ENCODE measurements at regions not wholly inside any gene's neighbourhood (a gene's known extent, or its start where the extent isn't known, plus 50 kb on each side); places are given as distances from the start of the nearest gene placed in this dataset.

GRCh38 chr2:238635647-238636051 is 208.9 kb downstream of the ASB1 start:
- TF ChIP-seq, protein P1, sequence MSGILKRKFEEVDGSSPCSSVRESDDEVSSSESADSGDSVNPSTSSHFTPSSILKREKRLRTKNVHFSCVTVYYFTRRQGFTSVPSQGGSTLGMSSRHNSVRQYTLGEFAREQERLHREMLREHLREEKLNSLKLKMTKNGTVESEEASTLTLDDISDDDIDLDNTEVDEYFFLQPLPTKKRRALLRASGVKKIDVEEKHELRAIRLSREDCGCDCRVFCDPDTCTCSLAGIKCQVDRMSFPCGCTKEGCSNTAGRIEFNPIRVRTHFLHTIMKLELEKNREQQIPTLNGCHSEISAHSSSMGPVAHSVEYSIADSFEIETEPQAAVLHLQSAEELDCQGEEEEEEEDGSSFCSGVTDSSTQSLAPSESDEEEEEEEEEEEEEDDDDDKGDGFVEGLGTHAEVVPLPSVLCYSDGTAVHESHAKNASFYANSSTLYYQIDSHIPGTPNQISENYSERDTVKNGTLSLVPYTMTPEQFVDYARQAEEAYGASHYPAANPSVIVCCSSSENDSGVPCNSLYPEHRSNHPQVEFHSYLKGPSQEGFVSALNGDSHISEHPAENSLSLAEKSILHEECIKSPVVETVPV (CRISPR knock-in tag; IDR thresholded peaks at IDR 0.05) = no peak
- TF ChIP-seq, protein P2, sequence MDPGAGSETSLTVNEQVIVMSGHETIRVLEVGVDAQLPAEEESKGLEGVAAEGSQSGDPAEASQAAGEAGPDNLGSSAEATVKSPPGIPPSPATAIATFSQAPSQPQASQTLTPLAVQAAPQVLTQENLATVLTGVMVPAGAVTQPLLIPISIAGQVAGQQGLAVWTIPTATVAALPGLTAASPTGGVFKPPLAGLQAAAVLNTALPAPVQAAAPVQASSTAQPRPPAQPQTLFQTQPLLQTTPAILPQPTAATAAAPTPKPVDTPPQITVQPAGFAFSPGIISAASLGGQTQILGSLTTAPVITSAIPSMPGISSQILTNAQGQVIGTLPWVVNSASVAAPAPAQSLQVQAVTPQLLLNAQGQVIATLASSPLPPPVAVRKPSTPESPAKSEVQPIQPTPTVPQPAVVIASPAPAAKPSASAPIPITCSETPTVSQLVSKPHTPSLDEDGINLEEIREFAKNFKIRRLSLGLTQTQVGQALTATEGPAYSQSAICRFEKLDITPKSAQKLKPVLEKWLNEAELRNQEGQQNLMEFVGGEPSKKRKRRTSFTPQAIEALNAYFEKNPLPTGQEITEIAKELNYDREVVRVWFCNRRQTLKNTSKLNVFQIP (CRISPR knock-in tag; IDR thresholded peaks at IDR 0.05; ENCODE audit: borderline replicate concordance, low read depth) = no peak
- TF ChIP-seq CSDC2 (CRISPR knock-in tag; IDR thresholded peaks at IDR 0.05) (no peak), ISL1 (CRISPR knock-in tag; IDR thresholded peaks at IDR 0.05) (no peak), ZNF8 (CRISPR knock-in tag; IDR thresholded peaks at IDR 0.05) (no peak), OSR1 (CRISPR knock-in tag; IDR thresholded peaks at IDR 0.05) (no peak), ZFP30 (CRISPR knock-in tag; IDR thresholded peaks at IDR 0.05) (no peak), ZC3H10 (CRISPR knock-in tag; IDR thresholded peaks at IDR 0.05) (peak; percentile 85), TCF4 (CRISPR knock-in tag; IDR thresholded peaks at IDR 0.05; ENCODE audit: borderline replicate concordance) (peak; percentile 10; the same call in 1 of the 2 replicates), BACH2 (CRISPR knock-in tag; IDR thresholded peaks at IDR 0.05; ENCODE audit: borderline replicate concordance) (no peak), SNAI2 (CRISPR knock-in tag; IDR thresholded peaks at IDR 0.05) (no peak), GLIS3 (CRISPR knock-in tag; IDR thresholded peaks at IDR 0.05) (no peak), ZFP3 (CRISPR knock-in tag; IDR thresholded peaks at IDR 0.05) (no peak), ARNTL (CRISPR knock-in tag; IDR thresholded peaks at IDR 0.05; ENCODE audit: borderline replicate concordance, low read depth) (no peak), ZNF565 (CRISPR knock-in tag; conservative IDR thresholded peaks at IDR 0.05; ENCODE audit: low read depth) (no peak), ESRRG (CRISPR knock-in tag; IDR thresholded peaks at IDR 0.05) (no peak), PPARA (CRISPR knock-in tag; IDR thresholded peaks at IDR 0.05; ENCODE audit: borderline replicate concordance) (no peak), ZNF70 (CRISPR knock-in tag; IDR thresholded peaks at IDR 0.05) (no peak), TOX (CRISPR knock-in tag; IDR thresholded peaks at IDR 0.05; ENCODE audit: borderline replicate concordance) (peak; percentile 96), TSHZ2 (CRISPR knock-in tag; IDR thresholded peaks at IDR 0.05) (no peak), RARB (CRISPR knock-in tag; IDR thresholded peaks at IDR 0.05) (peak; percentile 70; the same call in 1 of the 2 replicates)
- TF ChIP-seq, protein P3, sequence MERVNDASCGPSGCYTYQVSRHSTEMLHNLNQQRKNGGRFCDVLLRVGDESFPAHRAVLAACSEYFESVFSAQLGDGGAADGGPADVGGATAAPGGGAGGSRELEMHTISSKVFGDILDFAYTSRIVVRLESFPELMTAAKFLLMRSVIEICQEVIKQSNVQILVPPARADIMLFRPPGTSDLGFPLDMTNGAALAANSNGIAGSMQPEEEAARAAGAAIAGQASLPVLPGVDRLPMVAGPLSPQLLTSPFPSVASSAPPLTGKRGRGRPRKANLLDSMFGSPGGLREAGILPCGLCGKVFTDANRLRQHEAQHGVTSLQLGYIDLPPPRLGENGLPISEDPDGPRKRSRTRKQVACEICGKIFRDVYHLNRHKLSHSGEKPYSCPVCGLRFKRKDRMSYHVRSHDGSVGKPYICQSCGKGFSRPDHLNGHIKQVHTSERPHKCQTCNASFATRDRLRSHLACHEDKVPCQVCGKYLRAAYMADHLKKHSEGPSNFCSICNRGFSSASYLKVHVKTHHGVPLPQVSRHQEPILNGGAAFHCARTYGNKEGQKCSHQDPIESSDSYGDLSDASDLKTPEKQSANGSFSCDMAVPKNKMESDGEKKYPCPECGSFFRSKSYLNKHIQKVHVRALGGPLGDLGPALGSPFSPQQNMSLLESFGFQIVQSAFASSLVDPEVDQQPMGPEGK (CRISPR knock-in tag; IDR thresholded peaks at IDR 0.05; ENCODE audit: borderline replicate concordance) = peak; percentile 73
- TF ChIP-seq, protein P4, sequence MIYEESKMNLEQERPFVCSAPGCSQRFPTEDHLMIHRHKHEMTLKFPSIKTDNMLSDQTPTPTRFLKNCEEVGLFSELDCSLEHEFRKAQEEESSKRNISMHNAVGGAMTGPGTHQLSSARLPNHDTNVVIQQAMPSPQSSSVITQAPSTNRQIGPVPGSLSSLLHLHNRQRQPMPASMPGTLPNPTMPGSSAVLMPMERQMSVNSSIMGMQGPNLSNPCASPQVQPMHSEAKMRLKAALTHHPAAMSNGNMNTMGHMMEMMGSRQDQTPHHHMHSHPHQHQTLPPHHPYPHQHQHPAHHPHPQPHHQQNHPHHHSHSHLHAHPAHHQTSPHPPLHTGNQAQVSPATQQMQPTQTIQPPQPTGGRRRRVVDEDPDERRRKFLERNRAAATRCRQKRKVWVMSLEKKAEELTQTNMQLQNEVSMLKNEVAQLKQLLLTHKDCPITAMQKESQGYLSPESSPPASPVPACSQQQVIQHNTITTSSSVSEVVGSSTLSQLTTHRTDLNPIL (CRISPR knock-in tag; IDR thresholded peaks at IDR 0.05; ENCODE audit: low read depth) = no peak
- ATAC-seq = peak; percentile 79

DNA sequence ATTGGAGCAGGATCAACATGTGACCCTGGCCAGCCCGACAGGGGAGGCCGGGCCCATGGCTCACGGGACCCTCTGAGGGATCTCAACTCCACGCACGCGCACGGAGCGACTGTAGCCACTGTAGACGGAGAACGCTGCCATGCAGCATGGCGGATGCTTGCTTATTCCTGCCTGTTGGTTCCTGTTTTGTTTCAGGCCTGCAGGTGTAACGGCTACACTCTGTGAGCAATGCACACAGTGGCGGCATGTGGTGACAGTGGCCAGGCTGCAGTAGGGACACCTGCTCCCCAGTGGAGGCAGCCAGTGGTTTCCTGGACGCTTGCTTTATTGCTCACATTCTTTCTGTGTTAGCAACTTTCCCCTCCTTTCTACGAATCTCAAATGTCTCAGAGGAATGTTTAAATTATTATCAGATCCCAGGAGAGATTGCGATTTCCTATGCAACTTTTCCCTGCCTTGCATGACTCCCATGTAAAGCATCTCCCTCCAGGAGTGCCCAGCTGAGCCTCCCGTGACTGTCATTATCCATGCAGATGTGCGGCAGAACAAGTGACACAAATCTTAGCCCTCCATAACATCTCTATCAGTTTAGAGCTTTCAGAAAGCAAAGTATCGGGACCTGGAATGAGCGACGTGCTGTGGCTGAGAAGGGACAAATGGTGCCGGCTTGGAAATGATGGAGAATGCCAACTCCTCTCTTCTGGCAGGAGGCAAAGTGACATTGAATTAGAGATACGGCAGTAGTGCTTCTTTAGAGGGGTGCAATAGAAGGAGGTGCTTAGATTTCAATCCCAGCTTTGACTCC is 209.7 kb downstream of the ASB1 start:
- peak; percentile 76 for ATAC-seq
- TF ChIP-seq ZC3H10 (CRISPR knock-in tag; IDR thresholded peaks at IDR 0.05) = 0 out of 2 replicates have a peak, but pooled peaks have one; percentile 20
- TF ChIP-seq RARB (CRISPR knock-in tag; IDR thresholded peaks at IDR 0.05) = 0 out of 2 replicates have a peak, but pooled peaks have one; percentile 9
- TF ChIP-seq, protein P2 (CRISPR knock-in tag; IDR thresholded peaks at IDR 0.05; ENCODE audit: borderline replicate concordance, low read depth) = no peak
- no peak for TF ChIP-seq SNAI2 (CRISPR knock-in tag; IDR thresholded peaks at IDR 0.05)
- no peak for TF ChIP-seq PPARA (CRISPR knock-in tag; IDR thresholded peaks at IDR 0.05; ENCODE audit: borderline replicate concordance)
- no peak for TF ChIP-seq TOX (CRISPR knock-in tag; IDR thresholded peaks at IDR 0.05; ENCODE audit: borderline replicate concordance)
- TF ChIP-seq ZFP3 (CRISPR knock-in tag; IDR thresholded peaks at IDR 0.05) = no peak
